K562 (cell line): ENCODE measurements at regions not wholly inside any gene's neighbourhood (a gene's known extent, or its start where the extent isn't known, plus 50 kb on each side); places are given as distances from the start of the nearest gene placed in this dataset.

Experiments used
- ATAC-seq: fragments of 200-7000 bp; cut with Tn5 transposase; 3 replicates; pipeline ENCODE4 v1.9.1; 2020; ENCODE audit warnings: moderate library complexity
- BruUV-seq: library from RNA; stranded (reverse); fragments of 400-500 nt; replicated peaks from 2 replicates; lab custom pipeline; 2021; lab: Mats Ljungman, UMichigan
- CTCF ChIA-PET: fragments of 300-600 bp; formaldehyde crosslinking; extraction: SDS; loops from one replicate; lab custom pipeline; 2021; ENCODE audit warnings: low intra/inter-chr PET ratio; lab: Yijun Ruan, JAX
- POLR2A ChIA-PET: fragments of 300-600, 350-650 bp; sonication (Branson Sonifier 250); formaldehyde crosslinking; extraction: SDS; loops from one replicate; lab custom pipeline; 2021; ENCODE audit warnings: antibody characterized with exemption, inconsistent platforms; lab: Yijun Ruan, JAX
- DNase-seq, 4 experiments: peaks; one replicate each; pipeline versions ENCODE4 v3.0.0 to v3.0.0-alpha.2; 2011 to 2018; ENCODE audit warnings: low spot score in 3 of 4, mixed read lengths in 3 of 4; ENCODE audit errors: extremely low read depth in 1 of 4
- FAIRE-seq: peaks from 2 replicates; lab custom pipeline; 2011; peaks lifted over from hg19 to GRCh38; lab: Jason Lieb, UNC
- H2AFZ ChIP-seq: 2 replicates; pipeline ENCODE4 v1.6.0; 2011; ENCODE audit warnings: low read depth, low read length, control low read depth, inconsistent platforms
- H3K27ac ChIP-seq: fragments of 200-600 bp; 3 replicates; pipeline ENCODE4 v1.8.0; 2011; ENCODE audit warnings: low read depth, mild to moderate bottlenecking, control low read depth, inconsistent platforms, low read length, moderate library complexity, mixed read lengths; ENCODE audit errors: extremely low read depth
- H3K27me3 ChIP-seq, 2 experiments: fragments of 300-600 bp in 1 of 2; 2 replicates in 1 of 2; 3 replicates in 1 of 2; pipeline versions ENCODE4 v1.6.0 to v1.8.0; 2011; ENCODE audit warnings: inconsistent platforms in 2 of 2, low read length in 2 of 2, mild to moderate bottlenecking in 1 of 2, mixed read lengths in 1 of 2, moderate library complexity in 1 of 2; ENCODE audit not compliant: control insufficient read depth in 2 of 2, insufficient read depth in 2 of 2
- H3K36me3 ChIP-seq: fragments of 300-600 bp; 3 replicates; pipeline ENCODE4 v1.8.0; 2011; ENCODE audit warnings: mild to moderate bottlenecking, low read length, inconsistent platforms; ENCODE audit not compliant: control insufficient read depth, insufficient read depth
- H3K4me1 ChIP-seq, 2 experiments: fragments of 200-600 bp in 1 of 2; replicated peaks in 1 of 2; 2 replicates in 1 of 2; 3 replicates in 1 of 2; pipeline versions ENCODE4 v1.5.1 to v1.8.0; 2011; ENCODE audit warnings: inconsistent platforms in 2 of 2, low read length in 2 of 2, mild to moderate bottlenecking in 1 of 2, mixed read lengths in 1 of 2, moderate library complexity in 1 of 2; ENCODE audit not compliant: control insufficient read depth in 2 of 2, insufficient read depth in 2 of 2
- H3K4me2 ChIP-seq: 2 replicates; pipeline ENCODE4 v1.6.1; 2011; ENCODE audit warnings: low read length, control low read depth, inconsistent platforms, mixed read lengths; ENCODE audit not compliant: insufficient read depth
- H3K4me3 ChIP-seq: fragments of 200-600 bp; sonication (generic), shearing (Covaris generic); 2 replicates; pipeline ENCODE4 v1.5.1; 2016; ENCODE audit warnings: control low read depth, inconsistent platforms
- H3K79me2 ChIP-seq: fragments of 200-600 bp; 3 replicates; pipeline ENCODE4 v1.8.0; 2011; ENCODE audit warnings: low read length, inconsistent platforms; ENCODE audit not compliant: control insufficient read depth, insufficient read depth
- H3K9ac ChIP-seq, 2 experiments: 2 replicates each; pipeline versions ENCODE4 v1.6.0 to v1.6.1; 2011; ENCODE audit warnings: low read depth in 2 of 2, low read length in 2 of 2, control low read depth in 1 of 2, inconsistent platforms in 1 of 2, mild to moderate bottlenecking in 1 of 2, mixed read lengths in 1 of 2; ENCODE audit not compliant: insufficient read depth in 1 of 2
- H3K9me1 ChIP-seq: one replicate; pipeline ENCODE4 v1.6.0; 2011; ENCODE audit warnings: inconsistent platforms, mild to moderate bottlenecking, low read length, moderate library complexity; ENCODE audit not compliant: control insufficient read depth, insufficient read depth
- H3K9me3 ChIP-seq: replicated peaks from 2 replicates; pipeline ENCODE4 v1.5.1; 2011; ENCODE audit warnings: low read depth, low read length, inconsistent platforms; ENCODE audit not compliant: control insufficient read depth, insufficient read depth
- H4K20me1 ChIP-seq: replicated peaks from 2 replicates; pipeline ENCODE4 v1.6.1; 2011; ENCODE audit warnings: low read length, inconsistent platforms, mixed read lengths; ENCODE audit not compliant: control insufficient read depth, insufficient read depth
- BACH1 ChIP-seq: fragments of 200-800 bp; sonication (Bioruptor generic); IDR thresholded peaks from 2 replicates; pipeline ENCODE4 v1.6.1; 2016; ENCODE audit warnings: missing genetic modification characterization, missing compliant biosample characterization
- CCNT2 ChIP-seq: IDR thresholded peaks from 2 replicates; pipeline ENCODE4 v1.6.1; 2011; ENCODE audit warnings: borderline replicate concordance, low read depth, mild to moderate bottlenecking, moderate library complexity, mixed read lengths, low read length; ENCODE audit not compliant: insufficient read length; ENCODE audit errors: extremely low read depth
- HOMEZ ChIP-seq: fragments of 250-450 bp; sonication (Bioruptor Pico); IDR thresholded peaks from 2 replicates; pipeline ENCODE4 v1.4.0; 2020; ENCODE audit warnings: mild to moderate bottlenecking, moderate library complexity
- NFIC ChIP-seq: fragments of 450-650 bp; IDR thresholded peaks from 2 replicates; pipeline ENCODE4 v1.6.1; 2017; ENCODE audit warnings: mild to moderate bottlenecking, inconsistent platforms
- NFYB ChIP-seq: IDR thresholded peaks from 2 replicates; pipeline ENCODE4 v1.6.1; 2011; ENCODE audit warnings: mild to moderate bottlenecking, moderate library complexity; ENCODE audit not compliant: insufficient read length; ENCODE audit errors: extremely low read depth
- SLC30A9 ChIP-seq: fragments of 250-450 bp; sonication (Bioruptor Pico); IDR thresholded peaks from 2 replicates; pipeline ENCODE4 v1.8.0; 2022; ENCODE audit warnings: mild to moderate bottlenecking, moderate library complexity
- ZBED1 ChIP-seq: IDR thresholded peaks from 2 replicates; pipeline ENCODE4 v1.6.1; 2014
- ZNF696 ChIP-seq: fragments of 250-450 bp; sonication (Bioruptor Pico); conservative IDR thresholded peaks from 2 replicates; pipeline ENCODE4 v1.4.0; 2020; ENCODE audit warnings: mild to moderate bottlenecking, moderate library complexity
- ZNF75A ChIP-seq: fragments of 450-650 bp; formaldehyde crosslinking; IDR thresholded peaks from 2 replicates; pipeline ENCODE4 v1.4.0; 2020; ENCODE audit warnings: mild to moderate bottlenecking
- WGBS: fragments of 100-300 bp; shearing (Covaris generic); methylation state at CpG from one replicate; pipeline ENCODE4 v1.1.6; 2016; ENCODE audit warnings: low coverage, mixed read lengths; ENCODE audit not compliant: insufficient coverage; ENCODE audit errors: missing lambda C conversion rate; 5-methylcytosine and 5-hydroxymethylcytosine counted together
- in situ Hi-C: fragments of 300-500 bp; cut with MboI; formaldehyde crosslinking; loops from 4 replicates; pipeline ENCODE4 v1.15.0; 2018; ENCODE audit warnings: inconsistent platforms, mixed read lengths
- intact Hi-C: fragments of 100-400 bp; cut with micrococcal nuclease; formaldehyde crosslinking; loops from 2 replicates; pipeline ENCODE4 v1.14.2; 2022

GRCh38 chr17:5870231-5870953 is 199.8 kb upstream of the WSCD1 start:
- H3K9me3 ChIP-seq: no peaks in the 10 kb centered on the region
- DNase-seq (no peak), ATAC-seq (no peak), FAIRE-seq (no peak)
- H3K9ac ChIP-seq: no peak overlapping the region
- ChIA-PET POLR2A (interaction anchor here (1.0 kb wide), 1 partner anchor 16 kb away, joined by 3 read pairs; no protein-coding TSS in a partner anchor), CTCF (no interaction called here)
- H2AFZ ChIP-seq: no peak overlapping the region
- peaks cover 0 to 6% of the 10 kb centered on the region in 2 experiments; a peak in 1 of 5 replicates for H3K27me3 ChIP-seq
- H3K4me3 ChIP-seq: no peak overlapping the region
- H3K4me2 ChIP-seq: no peak overlapping the region
- in situ Hi-C loops: no loop called here
- no peak overlapping the region for H3K27ac ChIP-seq
- no peak for TF ChIP-seq NFIC
- TF ChIP-seq CCNT2: no peak
- no peak for TF ChIP-seq ZNF696 (CRISPR knock-in tag)
- TF ChIP-seq ZBED1: no peak
- TF ChIP-seq BACH1 (tag): no peak
- TF ChIP-seq SLC30A9: no peak
- no peak for TF ChIP-seq NFYB
- no peak for TF ChIP-seq ZNF75A (CRISPR knock-in tag)
- TF ChIP-seq HOMEZ (CRISPR knock-in tag): no peak
- no peaks in the 10 kb centered on the region for H3K4me1 ChIP-seq
- intact Hi-C loops: no loop called here
- H3K36me3 ChIP-seq: no peaks in the 10 kb centered on the region
- WGBS: 0% methylated on average over 3 of the region's 6 CpGs
- H3K79me2 ChIP-seq: no peaks in the 10 kb centered on the region
- no peaks in the 10 kb centered on the region for H4K20me1 ChIP-seq
- BruUV-seq: no TSS peak
- no peaks in the 10 kb centered on the region for H3K9me1 ChIP-seq
